ENCODE measurements at regions not wholly inside any gene's neighbourhood (a gene's known extent, or its start where the extent isn't known, plus 50 kb on each side); places are given as distances from the start of the nearest gene placed in this dataset.

GRCh38 chr1:177627148-177627910 is 342.5 kb downstream of the SEC16B start:
- TF ChIP-seq CTCF (conservative IDR thresholded peaks at IDR 0.05 in 1 of 2, IDR thresholded peaks at IDR 0.05 in 1 of 2; ENCODE audit: low read depth in 1 of 2, low read length in 2 of 2) (no peak), EZH2 (IDR thresholded peaks at IDR 0.05; ENCODE audit: low read length, missing control alignments) (no peak)
- H3K4me1 ChIP-seq (ENCODE audit: control insufficient read depth, extremely low read depth, insufficient read depth, low read length): no peaks in the 10 kb centered on the region

GRCh38 chr1:177620636-177621190 is 349.1 kb downstream of the SEC16B start:
- Histone ChIP-seq H2AFZ (ENCODE audit: low read length) (no peak overlapping the region), H4K20me1 (ENCODE audit: control insufficient read depth, extremely low read depth, insufficient read depth, low read length) (no peaks in the 10 kb centered on the region), H3K4me3 (replicated peaks in 1 of 4; ENCODE audit: control extremely low read depth in 1 of 4, insufficient read depth in 1 of 4, low read depth in 3 of 4, low read length in 4 of 4) (no peak overlapping the region), H3K79me2 (ENCODE audit: control insufficient read depth, insufficient read depth, low read length) (no peaks in the 10 kb centered on the region), H3K27ac (ENCODE audit: insufficient read depth, low read length) (no peak overlapping the region), H3K9me3 (ENCODE audit: control insufficient read depth, insufficient read depth, low read depth, low read length) (no peaks in the 10 kb centered on the region), H3K4me1 (ENCODE audit: control insufficient read depth, extremely low read depth, insufficient read depth, low read length) (no peaks in the 10 kb centered on the region), H3K9ac (ENCODE audit: insufficient read depth, low read length) (no peak overlapping the region), H3K4me2 (ENCODE audit: extremely low read depth, insufficient read depth, low read length) (no peak overlapping the region), H3K36me3 (ENCODE audit: control insufficient read depth, insufficient read depth, low read length) (no peaks in the 10 kb centered on the region), H3K27me3 (ENCODE audit: control insufficient read depth, insufficient read depth, low read length) (no peaks in the 10 kb centered on the region)
- peak in 1 of 2 donors; percentile 28 for DNase-seq (ENCODE audit: low read depth in 2 of 2)
- TF ChIP-seq EZH2 (IDR thresholded peaks at IDR 0.05; ENCODE audit: low read length, missing control alignments): no peak
- no peak for TF ChIP-seq CTCF (conservative IDR thresholded peaks at IDR 0.05 in 1 of 2, IDR thresholded peaks at IDR 0.05 in 1 of 2; ENCODE audit: low read depth in 1 of 2, low read length in 2 of 2)

More at GRCh38 chr1:177627148-177627910, 342.5 kb downstream of the SEC16B start:
- Histone ChIP-seq H3K79me2 (ENCODE audit: control insufficient read depth, insufficient read depth, low read length) (no peaks in the 10 kb centered on the region), H3K27me3 (ENCODE audit: control insufficient read depth, insufficient read depth, low read length) (no peaks in the 10 kb centered on the region), H3K9ac (ENCODE audit: insufficient read depth, low read length) (no peak overlapping the region), H3K9me3 (ENCODE audit: control insufficient read depth, insufficient read depth, low read depth, low read length) (no peaks in the 10 kb centered on the region), H3K36me3 (ENCODE audit: control insufficient read depth, insufficient read depth, low read length) (no peaks in the 10 kb centered on the region), H3K27ac (ENCODE audit: insufficient read depth, low read length) (no peak overlapping the region), H3K4me2 (ENCODE audit: extremely low read depth, insufficient read depth, low read length) (no peak overlapping the region), H3K4me3 (replicated peaks in 1 of 4; ENCODE audit: control extremely low read depth in 1 of 4, insufficient read depth in 1 of 4, low read depth in 3 of 4, low read length in 4 of 4) (no peak overlapping the region), H4K20me1 (ENCODE audit: control insufficient read depth, extremely low read depth, insufficient read depth, low read length) (no peaks in the 10 kb centered on the region), H2AFZ (ENCODE audit: low read length) (no peak overlapping the region)
- DNase-seq (ENCODE audit: low read depth in 2 of 2): no peak

GRCh38 chr1:177615251-177615650 is 354.6 kb downstream of the SEC16B start:
- no peaks in the 10 kb centered on the region for H3K27me3 ChIP-seq (ENCODE audit: control insufficient read depth, insufficient read depth, low read length)
- H3K79me2 ChIP-seq (ENCODE audit: control insufficient read depth, insufficient read depth, low read length): no peaks in the 10 kb centered on the region
- H4K20me1 ChIP-seq (ENCODE audit: control insufficient read depth, extremely low read depth, insufficient read depth, low read length): no peaks in the 10 kb centered on the region
- no peaks in the 10 kb centered on the region for H3K36me3 ChIP-seq (ENCODE audit: control insufficient read depth, insufficient read depth, low read length)
- no peaks in the 10 kb centered on the region for H3K9me3 ChIP-seq (ENCODE audit: control insufficient read depth, insufficient read depth, low read depth, low read length)
- no peak overlapping the region for H3K4me3 ChIP-seq (replicated peaks in 1 of 4; ENCODE audit: control extremely low read depth in 1 of 4, insufficient read depth in 1 of 4, low read depth in 3 of 4, low read length in 4 of 4)
- H2AFZ ChIP-seq (ENCODE audit: low read length): no peak overlapping the region
- DNase-seq (ENCODE audit: low read depth in 2 of 2): no peak
- no peak overlapping the region for H3K9ac ChIP-seq (ENCODE audit: insufficient read depth, low read length)
- no peaks in the 10 kb centered on the region for H3K4me1 ChIP-seq (ENCODE audit: control insufficient read depth, extremely low read depth, insufficient read depth, low read length)
- TF ChIP-seq CTCF (conservative IDR thresholded peaks at IDR 0.05 in 1 of 2, IDR thresholded peaks at IDR 0.05 in 1 of 2; ENCODE audit: low read depth in 1 of 2, low read length in 2 of 2): no peak
- TF ChIP-seq EZH2 (IDR thresholded peaks at IDR 0.05; ENCODE audit: low read length, missing control alignments): no peak
- H3K27ac ChIP-seq (ENCODE audit: insufficient read depth, low read length): no peak overlapping the region
- no peak overlapping the region for H3K4me2 ChIP-seq (ENCODE audit: extremely low read depth, insufficient read depth, low read length)
